ELR (cell line): ENCODE measurements at regions not wholly inside any gene's neighbourhood (a gene's known extent, or its start where the extent isn't known, plus 50 kb on each side); places are given as distances from the start of the nearest gene placed in this dataset.

Experiments used
- DNase-seq: peaks from one replicate; pipeline ENCODE4 v3.0.0-alpha.2; 2015; ENCODE audit warnings: low read depth

- no peak for DNase-seq
These were observed 662.5 kb downstream of the CDH11 start for GRCh38 chr16:64459402-64459801.

GRCh38 chr16:64455275-64455674, 666.6 kb downstream of the CDH11 start:
- peak; percentile 20 for DNase-seq

GRCh38 chr16:64453646-64454045, 668.2 kb downstream of the CDH11 start:
- DNase-seq: no peak

GRCh38 chr16:64452446-64452845, 669.4 kb downstream of the CDH11 start:
- no peak for DNase-seq

- peak; percentile 28 for DNase-seq
These were observed 671.7 kb downstream of the CDH11 start for GRCh38 chr16:64450177-64450576.

GRCh38 chr16:64449506-64449905, 672.4 kb downstream of the CDH11 start:
- DNase-seq: no peak

- no peak for DNase-seq
These were observed 676.2 kb downstream of the CDH11 start for GRCh38 chr16:64445649-64446048.

- no peak for DNase-seq
These were observed 676.6 kb downstream of the CDH11 start for GRCh38 chr16:64445245-64445644.

- peak; percentile 84 for DNase-seq
These were observed 681.4 kb downstream of the CDH11 start for GRCh38 chr16:64440421-64440831.

GRCh38 chr16:64440005-64440404, 681.9 kb downstream of the CDH11 start:
- peak; percentile 4 for DNase-seq

- DNase-seq: no peak
These were observed 684.0 kb downstream of the CDH11 start for GRCh38 chr16:64437706-64438324.

- DNase-seq: no peak
These were observed 687.3 kb downstream of the CDH11 start for GRCh38 chr16:64434526-64435069.

- DNase-seq: peak; percentile 69
These were observed 693.3 kb downstream of the CDH11 start for GRCh38 chr16:64428463-64429113.

- no peak for DNase-seq
These were observed 695.7 kb downstream of the CDH11 start for GRCh38 chr16:64426131-64426666.

GRCh38 chr16:64425381-64425780, 696.5 kb downstream of the CDH11 start:
- DNase-seq: no peak

GRCh38 chr16:64422259-64422658, 699.6 kb downstream of the CDH11 start:
- DNase-seq: no peak

- no peak for DNase-seq
These were observed 700.3 kb downstream of the CDH11 start for GRCh38 chr16:64421515-64421914.

GRCh38 chr16:64419832-64420231, 702.0 kb downstream of the CDH11 start:
- DNase-seq: no peak

GRCh38 chr16:64417711-64418227, 704.1 kb downstream of the CDH11 start:
- DNase-seq: peak; percentile 12

GRCh38 chr16:64416216-64417005, 705.5 kb downstream of the CDH11 start:
- peak; percentile 38 for DNase-seq

- DNase-seq: peak; percentile 29
These were observed 709.1 kb downstream of the CDH11 start for GRCh38 chr16:64412578-64413280.

- DNase-seq: no peak
These were observed 711.6 kb downstream of the CDH11 start for GRCh38 chr16:64410306-64410705.
